ENCODE measurements at regions not wholly inside any gene's neighbourhood (a gene's known extent, or its start where the extent isn't known, plus 50 kb on each side); places are given as distances from the start of the nearest gene placed in this dataset.

DNA sequence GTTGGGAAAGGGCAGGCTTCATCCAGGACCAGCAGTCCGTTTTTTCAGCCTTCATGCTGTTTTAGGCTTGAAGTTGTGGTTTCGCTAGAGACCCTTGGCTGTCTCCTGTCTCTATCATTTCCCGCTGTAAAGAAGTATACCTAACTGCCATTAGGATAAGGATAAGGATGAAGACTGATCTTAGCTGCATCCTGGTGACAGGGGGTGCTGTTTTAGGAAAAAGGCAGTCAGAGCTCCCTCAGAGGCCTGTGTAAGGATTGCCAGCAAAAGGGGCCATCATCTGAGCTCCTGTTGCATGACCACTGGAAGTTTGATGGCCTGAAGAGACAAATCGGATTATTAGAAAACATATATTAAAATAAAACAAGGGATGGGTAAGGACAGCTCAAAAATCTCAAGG, 64.8 kb upstream of the FGF10 start:
- H3K79me2 ChIP-seq (ENCODE audit: low read length) = no peaks in the 10 kb centered on the region
- ATAC-seq (no peak), DNase-seq (no peak)
- H3K9me2 ChIP-seq (replicated peaks; ENCODE audit: low read length) = no peaks in the 10 kb centered on the region
- no TSS peak for BruUV-seq (replicated peaks)
- intact Hi-C loops (cut with micrococcal nuclease) = no loop called here
- no peaks in the 10 kb centered on the region for H3K4me1 ChIP-seq (ENCODE audit: insufficient read depth, low read length)
- no peaks in the 10 kb centered on the region for H3K27me3 ChIP-seq (ENCODE audit: low read length)
- H3K4me3 ChIP-seq (ENCODE audit: low read length) = no peak overlapping the region
- no peak overlapping the region for H2AFZ ChIP-seq (ENCODE audit: low read length)
- H3F3A ChIP-seq (ENCODE audit: low read length, unreplicated experiment) = no peaks in the 10 kb centered on the region
- no peak overlapping the region for H3K27ac ChIP-seq (ENCODE audit: low read length)
- no peak overlapping the region for H3K4me2 ChIP-seq (ENCODE audit: low read length)
- H3K36me3 ChIP-seq (ENCODE audit: low read depth, low read length) = no peaks in the 10 kb centered on the region
- ChIA-PET CTCF (no interaction called here), POLR2A (ENCODE audit: unreplicated experiment) (no interaction called here)
- H3K9me3 ChIP-seq (ENCODE audit: low read length) = peaks cover 5% of the 10 kb centered on the region; the same call in 1 of the 2 replicates
- TF ChIP-seq, protein P1, sequence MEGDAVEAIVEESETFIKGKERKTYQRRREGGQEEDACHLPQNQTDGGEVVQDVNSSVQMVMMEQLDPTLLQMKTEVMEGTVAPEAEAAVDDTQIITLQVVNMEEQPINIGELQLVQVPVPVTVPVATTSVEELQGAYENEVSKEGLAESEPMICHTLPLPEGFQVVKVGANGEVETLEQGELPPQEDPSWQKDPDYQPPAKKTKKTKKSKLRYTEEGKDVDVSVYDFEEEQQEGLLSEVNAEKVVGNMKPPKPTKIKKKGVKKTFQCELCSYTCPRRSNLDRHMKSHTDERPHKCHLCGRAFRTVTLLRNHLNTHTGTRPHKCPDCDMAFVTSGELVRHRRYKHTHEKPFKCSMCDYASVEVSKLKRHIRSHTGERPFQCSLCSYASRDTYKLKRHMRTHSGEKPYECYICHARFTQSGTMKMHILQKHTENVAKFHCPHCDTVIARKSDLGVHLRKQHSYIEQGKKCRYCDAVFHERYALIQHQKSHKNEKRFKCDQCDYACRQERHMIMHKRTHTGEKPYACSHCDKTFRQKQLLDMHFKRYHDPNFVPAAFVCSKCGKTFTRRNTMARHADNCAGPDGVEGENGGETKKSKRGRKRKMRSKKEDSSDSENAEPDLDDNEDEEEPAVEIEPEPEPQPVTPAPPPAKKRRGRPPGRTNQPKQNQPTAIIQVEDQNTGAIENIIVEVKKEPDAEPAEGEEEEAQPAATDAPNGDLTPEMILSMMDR (conservative IDR thresholded peaks at IDR 0.05; ENCODE audit: low read depth, low read length) = no peak
- no peak for TF ChIP-seq EZH2phosphoT487 (IDR thresholded peaks at IDR 0.05; ENCODE audit: borderline replicate concordance, low read length)
- no peak for TF ChIP-seq EZH2 (IDR thresholded peaks at IDR 0.05; ENCODE audit: low read length, unreplicated experiment)
- no peaks in the 10 kb centered on the region for H4K20me1 ChIP-seq (ENCODE audit: low read length)
- no peak overlapping the region for H3K9ac ChIP-seq (ENCODE audit: low read length)

DNA sequence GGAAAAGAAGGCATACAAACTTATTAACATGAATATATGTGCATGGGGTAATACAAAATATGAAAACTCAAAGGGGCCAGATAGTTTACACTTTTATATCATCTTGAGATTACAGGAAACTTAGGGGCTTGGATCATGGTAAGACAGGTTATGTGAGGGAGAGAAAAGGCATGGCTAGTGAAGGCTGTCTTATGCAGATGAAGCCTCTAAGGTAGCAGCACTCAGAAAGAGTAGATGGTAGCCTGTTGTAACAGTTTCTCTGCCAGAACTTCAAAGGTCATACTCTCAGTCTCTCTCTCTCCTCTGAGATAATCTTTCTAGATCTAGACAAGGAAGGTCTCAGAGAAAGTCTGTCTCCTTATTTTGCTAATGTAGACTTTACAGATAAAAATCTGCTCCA, 57.2 kb upstream of the FGF10 start:
- Histone ChIP-seq H3F3A (ENCODE audit: low read length, unreplicated experiment) (no peaks in the 10 kb centered on the region), H3K9me2 (replicated peaks; ENCODE audit: low read length) (no peaks in the 10 kb centered on the region), H2AFZ (ENCODE audit: low read length) (no peak overlapping the region), H3K4me3 (ENCODE audit: low read length) (no peak overlapping the region), H3K9me3 (ENCODE audit: low read length) (no peaks in the 10 kb centered on the region), H3K4me2 (ENCODE audit: low read length) (no peak overlapping the region), H3K4me1 (ENCODE audit: insufficient read depth, low read length) (no peaks in the 10 kb centered on the region), H3K36me3 (ENCODE audit: low read depth, low read length) (no peaks in the 10 kb centered on the region), H3K27ac (ENCODE audit: low read length) (no peak overlapping the region), H3K27me3 (ENCODE audit: low read length) (peaks cover 6% of the 10 kb centered on the region), H4K20me1 (ENCODE audit: low read length) (no peaks in the 10 kb centered on the region), H3K9ac (ENCODE audit: low read length) (no peak overlapping the region), H3K79me2 (ENCODE audit: low read length) (no peaks in the 10 kb centered on the region)
- no peak for ATAC-seq
- ChIA-PET CTCF (no interaction called here), POLR2A (ENCODE audit: unreplicated experiment) (no interaction called here)
- TF ChIP-seq EZH2phosphoT487 (IDR thresholded peaks at IDR 0.05; ENCODE audit: borderline replicate concordance, low read length) = no peak
- TF ChIP-seq, protein P1 (conservative IDR thresholded peaks at IDR 0.05; ENCODE audit: low read depth, low read length) = no peak
- TF ChIP-seq EZH2 (IDR thresholded peaks at IDR 0.05; ENCODE audit: low read length, unreplicated experiment) = no peak
- intact Hi-C loops (cut with micrococcal nuclease) = no loop called here
- DNase-seq = no peak
- no TSS peak for BruUV-seq (replicated peaks)

DNA sequence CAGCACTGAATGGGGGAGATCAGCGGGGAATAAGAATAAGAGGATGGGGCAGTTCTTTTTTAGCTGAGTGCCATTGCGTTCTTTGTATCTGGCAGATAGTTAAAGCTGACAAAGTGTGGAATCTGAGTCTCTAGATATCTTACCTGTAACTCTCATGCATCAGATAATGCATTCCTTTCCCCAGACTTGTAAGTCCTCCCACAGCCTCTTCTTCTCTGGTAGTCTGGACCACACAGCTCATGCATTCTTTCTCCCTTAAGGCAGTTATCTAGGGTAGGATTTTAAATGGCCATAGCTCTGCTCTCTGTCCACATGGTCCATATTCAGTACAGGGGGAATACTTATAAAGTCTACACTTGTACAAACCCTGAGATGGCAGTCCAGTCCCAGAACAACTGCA, 54.0 kb upstream of the FGF10 start:
- H3K9me2 ChIP-seq (replicated peaks; ENCODE audit: low read length) = no peaks in the 10 kb centered on the region
- no peak overlapping the region for H3K27ac ChIP-seq (ENCODE audit: low read length)
- H3K9me3 ChIP-seq (ENCODE audit: low read length) = no peaks in the 10 kb centered on the region
- TF ChIP-seq, protein P1 (conservative IDR thresholded peaks at IDR 0.05; ENCODE audit: low read depth, low read length) = no peak
- no peak for TF ChIP-seq EZH2phosphoT487 (IDR thresholded peaks at IDR 0.05; ENCODE audit: borderline replicate concordance, low read length)
- no peak for TF ChIP-seq EZH2 (IDR thresholded peaks at IDR 0.05; ENCODE audit: low read length, unreplicated experiment)
- no peak overlapping the region for H2AFZ ChIP-seq (ENCODE audit: low read length)
- CTCF ChIA-PET = no interaction called here
- no peaks in the 10 kb centered on the region for H4K20me1 ChIP-seq (ENCODE audit: low read length)
- H3K9ac ChIP-seq (ENCODE audit: low read length) = no peak overlapping the region
- H3K4me2 ChIP-seq (ENCODE audit: low read length) = no peak overlapping the region
- DNase-seq (no peak), ATAC-seq (no peak)
- intact Hi-C loops (cut with micrococcal nuclease) = no loop called here
- H3K27me3 ChIP-seq (ENCODE audit: low read length) = peaks cover 11% of the 10 kb centered on the region; the same call in 1 of the 2 replicates
- no peaks in the 10 kb centered on the region for H3F3A ChIP-seq (ENCODE audit: low read length, unreplicated experiment)
- no TSS peak for BruUV-seq (replicated peaks)
- H3K36me3 ChIP-seq (ENCODE audit: low read depth, low read length) = no peaks in the 10 kb centered on the region
- POLR2A ChIA-PET (ENCODE audit: unreplicated experiment) = no interaction called here
- no peaks in the 10 kb centered on the region for H3K4me1 ChIP-seq (ENCODE audit: insufficient read depth, low read length)
- no peak overlapping the region for H3K4me3 ChIP-seq (ENCODE audit: low read length)
- H3K79me2 ChIP-seq (ENCODE audit: low read length) = no peaks in the 10 kb centered on the region
